T follicular helper cell (primary cell): ENCODE measurements at regions not wholly inside any gene's neighbourhood (a gene's known extent, or its start where the extent isn't known, plus 50 kb on each side); places are given as distances from the start of the nearest gene placed in this dataset.

Source experiments
- DNase-seq: peaks from one replicate; pipeline ENCODE4 v3.0.0-alpha.2; 2020; ENCODE audit warnings: low read depth

DNA sequence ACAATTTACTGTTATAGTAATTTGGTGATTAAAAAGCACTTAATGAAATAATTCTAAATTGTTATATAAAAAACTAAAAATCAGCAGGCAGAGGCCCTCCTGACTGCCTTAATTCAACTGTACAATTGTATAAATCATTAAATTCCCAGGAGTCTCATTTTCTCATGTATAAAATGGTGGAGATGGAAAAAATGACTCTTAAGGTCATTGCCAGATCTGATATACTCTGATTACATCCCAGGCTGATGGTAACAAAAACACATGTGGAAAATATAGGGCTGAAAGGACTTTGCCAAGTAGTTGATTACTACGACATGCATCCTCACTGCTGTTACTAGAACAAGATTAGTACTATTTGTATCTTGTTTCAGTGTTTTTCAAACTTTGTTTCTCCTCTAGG lies 1020.0 kb upstream of the SLC10A2 start:
- no peak for DNase-seq

DNA sequence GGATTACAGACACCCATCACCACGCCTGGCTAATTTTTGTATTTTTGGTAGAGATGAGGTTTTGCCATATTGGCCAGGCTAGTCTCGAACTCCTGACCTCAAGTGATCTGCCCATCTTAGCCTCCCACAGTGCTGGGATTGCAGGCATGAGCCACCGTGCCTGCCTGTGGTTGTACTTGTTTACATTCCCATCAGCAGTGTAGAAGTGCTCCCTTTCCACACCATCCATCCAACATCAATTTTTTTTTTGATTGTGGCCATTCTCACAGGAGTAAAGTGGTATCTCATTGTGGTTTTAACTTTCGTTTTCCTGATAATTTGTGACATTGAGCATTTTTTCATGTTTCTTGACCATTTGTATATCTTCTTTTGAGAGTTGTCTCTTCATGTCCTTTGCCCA lies 1019.4 kb upstream of the SLC10A2 start:
- no peak for DNase-seq

DNA sequence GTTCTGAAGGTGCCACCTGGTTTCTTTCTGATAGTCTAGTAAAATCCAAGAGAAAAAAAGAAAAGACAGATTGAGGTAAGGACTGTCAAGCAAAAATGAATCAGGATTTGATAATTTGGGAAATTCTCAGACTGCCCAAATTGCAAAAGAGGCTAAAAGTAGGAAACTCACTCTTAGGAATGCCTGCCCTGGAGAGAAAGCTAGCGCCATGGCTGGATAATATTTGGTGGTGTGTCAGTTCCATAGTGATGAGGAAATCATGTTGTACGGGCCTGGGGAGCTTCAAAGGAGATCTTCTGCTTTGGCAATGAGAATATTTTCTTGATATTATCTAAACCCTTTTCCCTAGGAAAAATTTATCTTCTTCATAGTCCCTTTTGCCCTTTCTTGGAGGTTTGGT lies 1008.1 kb upstream of the SLC10A2 start:
- DNase-seq: no peak

GRCh38 chr13:104071806-104072205 lies 1005.6 kb upstream of the SLC10A2 start:
- DNase-seq: no peak

GRCh38 chr13:104065328-104065727 lies 999.1 kb upstream of the SLC10A2 start:
- DNase-seq: no peak

GRCh38 chr13:104057861-104058260 lies 991.6 kb upstream of the SLC10A2 start:
- no peak for DNase-seq

DNA sequence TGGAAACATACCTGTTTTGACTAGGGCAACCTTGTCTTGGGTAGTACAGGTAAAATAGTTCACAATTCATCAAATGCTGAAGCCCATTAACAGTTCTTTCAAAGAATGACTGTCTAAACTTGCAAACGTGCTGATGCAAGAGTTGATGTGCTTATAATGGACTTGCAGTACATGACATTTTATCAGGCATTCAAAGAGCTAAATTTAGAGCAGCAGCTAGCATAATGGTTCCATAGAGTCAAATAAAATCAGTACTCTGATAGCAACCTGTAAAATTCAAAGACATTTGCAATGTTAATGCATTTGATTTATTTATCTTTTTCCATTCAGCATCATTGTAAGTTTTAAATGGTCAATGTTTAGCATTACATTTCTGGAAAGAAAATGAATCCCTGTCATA lies 979.7 kb upstream of the SLC10A2 start:
- DNase-seq: no peak

- no peak for DNase-seq
These were observed 977.0 kb upstream of the SLC10A2 start for GRCh38 chr13:104043184-104043583.

DNA sequence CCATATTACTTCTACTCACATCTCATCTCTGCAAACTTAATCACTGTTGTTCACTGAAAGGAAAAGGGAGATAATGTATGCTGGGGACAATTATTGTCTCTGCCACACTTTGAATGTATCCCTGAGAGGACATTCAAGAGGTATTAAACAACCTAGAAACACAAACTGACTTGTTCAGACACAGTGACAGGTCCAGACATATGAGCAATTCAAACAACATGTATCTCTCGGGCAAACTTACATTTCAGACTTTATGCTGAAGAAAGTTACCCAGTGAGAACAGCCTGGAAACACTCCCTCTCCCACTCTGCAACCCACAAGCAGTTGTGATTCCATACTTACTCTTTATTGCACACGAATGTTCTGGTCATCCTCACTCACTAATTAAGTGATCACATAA lies 968.7 kb upstream of the SLC10A2 start:
- no peak for DNase-seq

DNA sequence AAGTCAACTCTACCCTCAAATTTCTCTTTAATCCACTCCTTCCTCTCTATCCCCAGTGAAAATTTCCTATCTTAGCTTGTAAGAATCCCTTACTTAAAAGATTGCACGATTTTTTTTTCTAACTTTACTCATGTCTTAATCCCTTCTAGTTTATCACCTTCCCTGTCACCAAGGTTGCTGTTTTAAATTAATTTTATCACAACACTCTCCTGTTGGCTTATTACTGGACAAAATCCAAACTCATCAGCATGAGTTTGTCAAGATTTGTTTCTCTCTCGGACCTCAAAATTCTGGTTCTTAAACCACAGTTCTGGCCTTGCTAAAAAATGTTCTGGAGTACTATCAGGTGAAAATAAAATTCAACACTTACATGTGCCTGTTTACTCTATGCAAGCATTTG lies 959.1 kb upstream of the SLC10A2 start:
- no peak for DNase-seq

DNA sequence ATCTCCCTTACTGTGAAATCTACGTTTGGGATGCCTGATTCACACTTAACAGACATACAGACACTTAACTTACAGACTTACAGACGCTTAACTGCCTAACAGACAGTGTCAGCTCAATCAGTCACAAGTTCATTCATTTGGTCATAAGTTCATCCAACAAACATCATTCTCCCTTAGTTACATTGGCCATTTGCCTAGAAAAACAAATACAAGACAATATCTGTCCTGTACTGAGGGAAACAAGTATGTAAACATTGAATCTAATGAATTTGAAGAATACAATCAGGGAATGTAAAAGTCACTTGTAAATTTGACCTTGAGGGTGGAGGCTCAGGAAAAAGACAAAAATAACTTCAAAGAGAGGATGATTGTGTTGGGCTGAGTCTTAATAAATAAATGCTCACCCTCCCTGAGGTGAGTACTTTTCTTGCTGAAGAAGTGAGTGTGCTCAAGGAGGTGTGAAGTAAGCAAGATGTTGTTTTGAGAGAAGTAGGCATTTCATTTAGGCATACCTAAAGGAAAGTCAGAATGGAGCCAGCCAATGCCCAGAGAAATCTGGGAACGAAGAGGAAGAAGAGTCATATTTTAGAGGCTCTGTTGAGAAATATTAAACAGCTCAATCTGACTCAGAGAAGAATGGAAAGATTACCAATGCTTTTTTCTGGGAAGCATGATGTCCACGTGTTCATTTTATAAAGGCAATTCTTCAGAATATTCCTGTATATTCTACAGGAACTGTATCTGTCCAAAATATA lies 958.4 kb upstream of the SLC10A2 start:
- DNase-seq: no peak

GRCh38 chr13:104021806-104022397 lies 955.7 kb upstream of the SLC10A2 start:
- DNase-seq: no peak

DNA sequence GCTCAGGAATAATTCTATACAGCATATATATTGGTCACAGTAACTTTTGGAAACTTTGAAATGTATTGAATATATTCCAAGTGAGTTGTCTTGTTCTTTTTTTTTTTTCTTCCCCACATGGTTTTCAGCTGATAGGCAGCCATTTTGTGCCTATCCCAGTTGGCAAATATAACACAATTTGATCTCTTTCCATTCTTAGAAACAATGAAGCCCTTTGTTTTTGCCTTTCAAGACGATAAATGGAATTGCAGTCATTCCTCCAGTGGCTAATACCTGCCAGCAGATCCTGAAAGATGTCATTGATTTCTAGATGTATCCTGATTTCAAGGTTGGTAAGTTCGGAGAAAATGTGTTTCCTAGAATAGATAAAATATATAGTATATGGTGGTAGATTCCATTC lies 951.1 kb upstream of the SLC10A2 start:
- no peak for DNase-seq

DNA sequence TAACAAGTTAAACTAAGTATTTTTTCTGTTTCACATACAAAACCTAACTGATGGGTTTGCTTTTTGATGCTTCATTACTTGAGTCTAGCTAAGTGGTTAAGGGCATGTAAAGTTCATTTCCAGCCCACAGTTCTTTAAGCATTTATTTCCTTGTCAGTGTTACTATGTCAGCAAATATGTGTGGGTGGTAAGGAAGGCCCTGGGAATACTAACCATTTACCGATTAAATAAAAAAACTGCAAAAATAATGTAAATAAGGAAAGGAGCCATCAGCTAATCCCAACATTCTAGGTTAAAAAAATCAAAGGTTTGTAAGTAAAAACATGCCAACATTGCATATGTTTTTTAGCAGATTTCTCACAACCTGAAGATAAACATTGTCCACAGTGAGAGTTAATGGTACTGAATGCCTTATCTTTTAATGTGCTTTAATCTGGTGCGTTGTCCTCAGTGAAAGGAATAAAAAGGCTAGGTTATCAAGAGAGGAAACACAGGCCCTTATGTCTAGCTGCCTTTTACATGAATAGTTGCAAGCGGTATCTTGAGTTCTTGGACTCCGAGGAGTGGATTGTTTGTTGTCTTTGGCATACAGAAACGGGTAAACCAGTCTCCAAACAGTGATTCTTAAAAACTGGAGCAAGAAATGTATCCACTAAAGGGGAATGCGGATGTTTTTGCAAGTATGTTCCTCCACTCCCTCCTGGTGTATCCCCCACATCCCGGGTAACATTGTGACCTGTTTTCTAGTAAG lies 949.6 kb upstream of the SLC10A2 start:
- no peak for DNase-seq

DNA sequence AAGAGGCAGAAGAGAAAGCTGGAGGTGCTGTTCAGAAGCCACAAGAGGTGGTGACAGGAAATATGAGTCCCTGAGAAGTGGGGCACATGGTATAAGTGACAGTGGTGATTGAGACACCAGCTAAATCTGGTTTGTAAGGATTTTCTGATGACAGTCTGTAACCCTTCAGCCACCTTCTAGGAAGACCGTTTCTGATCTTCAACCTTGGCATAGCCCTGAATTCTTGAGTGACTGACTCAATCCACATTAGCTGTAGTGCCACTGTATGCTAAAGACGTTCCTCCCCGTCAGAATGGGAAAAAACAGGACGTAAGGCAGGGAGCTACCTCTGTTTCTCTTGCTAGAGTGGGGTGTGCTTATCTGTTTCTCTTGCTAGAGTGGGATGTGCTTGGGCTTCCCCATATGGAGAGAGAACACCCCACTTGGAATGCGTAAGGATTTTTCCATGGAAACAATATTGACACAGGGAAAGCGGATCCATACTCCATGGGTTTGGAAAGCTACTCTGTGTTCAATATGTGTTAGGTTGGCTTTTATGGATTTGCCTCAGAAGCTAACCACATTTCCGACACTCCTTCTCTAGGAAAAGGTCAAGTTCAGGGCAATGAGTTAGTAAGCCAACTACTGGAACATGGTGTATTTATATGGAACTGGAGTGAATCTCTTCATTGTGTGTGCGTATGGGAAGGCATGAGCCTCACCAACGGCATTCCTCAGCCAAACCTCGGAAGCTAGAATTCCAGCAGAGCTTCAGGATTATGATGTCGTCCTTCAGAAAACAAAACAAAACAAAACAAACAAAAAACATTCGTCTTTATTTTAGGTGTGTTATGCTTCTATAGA lies 948.8 kb upstream of the SLC10A2 start:
- DNase-seq: no peak

DNA sequence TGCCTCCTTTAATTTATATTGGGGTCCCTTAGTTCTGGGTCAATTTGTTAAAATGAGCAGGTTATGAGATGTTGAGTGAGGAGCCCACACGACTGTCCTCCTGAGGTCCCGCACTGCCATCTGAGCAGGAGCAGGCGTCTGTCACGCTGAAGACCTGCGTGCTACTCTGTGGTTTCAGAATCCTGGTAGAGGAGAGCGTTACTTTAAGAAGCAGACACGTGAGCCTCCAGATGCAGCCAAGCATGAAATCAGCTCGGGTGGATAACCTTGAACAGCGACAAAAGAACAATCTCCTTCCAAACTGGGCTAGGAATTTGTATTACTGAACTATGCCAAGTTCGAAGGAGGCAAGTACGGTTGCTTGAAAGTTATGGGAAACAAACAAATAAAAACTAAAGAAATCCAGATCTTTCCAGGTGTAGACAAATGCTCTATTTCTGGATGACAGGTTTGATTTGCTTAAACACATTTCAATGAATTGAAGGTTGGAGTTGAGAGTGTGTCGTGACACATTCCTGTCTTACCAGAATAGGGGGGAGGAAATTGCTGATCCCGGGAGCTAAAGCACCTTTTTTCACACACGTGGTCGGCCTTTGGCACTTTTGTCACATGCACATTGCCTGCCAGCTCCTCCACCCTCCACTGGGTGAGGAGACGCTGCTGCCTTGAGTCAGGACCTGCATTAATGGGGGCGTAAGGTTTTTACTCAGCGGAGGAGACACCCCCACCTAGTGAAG lies 945.5 kb upstream of the SLC10A2 start:
- DNase-seq: no peak

DNA sequence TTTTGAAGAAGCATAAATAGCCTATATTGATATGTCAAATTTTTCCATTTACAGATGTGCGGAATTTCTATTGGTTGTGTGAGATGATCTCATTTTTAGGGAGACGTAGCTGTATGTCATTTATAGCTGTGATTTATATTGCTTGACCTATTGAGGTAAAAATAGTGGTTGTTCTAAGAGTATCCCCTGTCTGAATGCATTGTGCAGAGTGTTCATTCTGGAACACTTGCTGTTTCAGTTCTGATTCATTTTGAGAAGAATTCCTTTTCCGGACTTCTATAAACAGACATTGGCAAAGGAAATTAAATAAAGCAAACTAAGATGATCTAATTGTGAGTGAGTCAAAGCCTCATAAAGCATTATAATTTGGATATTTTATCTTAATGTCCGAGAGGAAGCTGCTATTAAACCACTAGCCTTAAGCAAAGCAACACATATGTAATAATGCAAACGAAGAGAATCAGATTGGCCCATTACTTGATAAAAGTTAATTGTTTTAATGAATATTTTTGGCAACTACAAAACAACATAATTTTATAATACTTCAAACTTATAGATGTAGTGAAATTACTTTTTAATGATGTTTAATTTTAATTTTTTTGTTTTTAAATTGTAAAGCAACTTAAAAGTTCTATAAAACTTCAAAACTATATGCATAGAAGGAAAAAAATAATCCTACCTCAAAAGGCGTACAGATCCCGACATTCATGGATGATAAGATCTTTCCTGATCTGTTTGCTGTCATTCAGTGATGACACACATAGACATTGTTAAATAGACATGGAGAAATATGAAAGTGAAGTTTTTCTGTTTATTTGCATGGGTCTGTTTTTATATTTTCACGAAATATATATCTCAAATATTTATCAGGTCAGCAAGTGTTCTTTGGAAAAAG lies 942.6 kb upstream of the SLC10A2 start:
- DNase-seq: no peak

DNA sequence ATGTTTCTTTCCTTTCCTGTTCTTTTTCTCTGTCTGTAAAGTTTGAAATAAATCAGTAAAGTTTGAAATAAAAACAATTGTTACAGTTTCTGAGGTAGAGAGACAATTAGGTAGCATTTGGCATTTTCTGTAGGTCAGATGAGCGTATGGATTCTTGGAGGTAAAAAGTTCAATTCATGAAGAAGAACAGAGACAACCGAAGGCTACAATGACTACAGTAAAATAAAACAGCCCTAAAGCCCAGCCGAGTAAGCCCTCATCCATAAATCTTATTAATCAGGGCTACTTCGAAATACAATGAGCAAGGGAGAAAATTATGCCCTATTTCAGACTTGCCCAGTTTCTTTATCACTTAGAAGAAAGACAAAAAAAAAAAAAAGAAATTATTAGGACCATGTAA lies 941.9 kb upstream of the SLC10A2 start:
- DNase-seq: no peak

GRCh38 chr13:104006625-104007075 lies 940.4 kb upstream of the SLC10A2 start:
- no peak for DNase-seq

GRCh38 chr13:104004572-104004971 lies 938.4 kb upstream of the SLC10A2 start:
- DNase-seq: no peak
